ENCODE measurements at regions not wholly inside any gene's neighbourhood (a gene's known extent, or its start where the extent isn't known, plus 50 kb on each side); places are given as distances from the start of the nearest gene placed in this dataset.

DNA sequence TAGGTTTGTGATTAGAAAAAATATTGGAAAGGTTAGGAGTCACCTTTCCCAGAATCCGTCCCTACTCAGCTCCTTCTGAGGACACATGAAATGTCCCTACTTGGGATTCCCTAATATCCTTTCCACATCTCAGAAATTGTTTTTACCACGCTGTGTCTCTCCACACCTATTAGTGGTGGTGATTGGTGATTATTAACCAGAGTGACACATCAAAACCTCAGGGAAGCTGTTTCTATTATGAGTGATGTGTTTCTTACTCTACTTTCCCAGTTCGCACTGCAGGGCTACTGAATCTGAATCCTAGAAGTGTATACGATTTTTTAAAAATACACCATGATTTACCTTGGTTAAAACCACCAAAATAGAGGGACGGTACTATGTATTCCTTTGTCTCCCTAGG is 460.8 kb downstream of the TBC1D4 start:
- 80% methylated on average over 5 of the region's 5 CpGs for WGBS, 2 donors (ENCODE audit: low coverage in 1 of 2)
- H3K27ac ChIP-seq, result no peak overlapping the region
- H3K36me3 ChIP-seq, result no peaks in the 10 kb centered on the region
- no peak overlapping the region for H3K4me3 ChIP-seq
- no peaks in the 10 kb centered on the region for H3K4me1 ChIP-seq
- no peaks in the 10 kb centered on the region for H3K27me3 ChIP-seq
- no peak for TF ChIP-seq POLR2AphosphoS5 (IDR thresholded peaks at IDR 0.05)
- TF ChIP-seq POLR2A (IDR thresholded peaks at IDR 0.05), result no peak
- DNase-seq, result no peak
- in situ Hi-C loops (cut with MboI; ENCODE audit: low pct_ligation_motif_present in 1 of 4, low pct_unique_long_range_greater_than_20kb in 1 of 4, low sequenced_read_pairs in 3 of 4) (no loop called here), intact Hi-C loops (cut with DNase I; ENCODE audit: low total_unique reads) (no loop called here)
- H3K9me3 ChIP-seq, result no peaks in the 10 kb centered on the region

DNA sequence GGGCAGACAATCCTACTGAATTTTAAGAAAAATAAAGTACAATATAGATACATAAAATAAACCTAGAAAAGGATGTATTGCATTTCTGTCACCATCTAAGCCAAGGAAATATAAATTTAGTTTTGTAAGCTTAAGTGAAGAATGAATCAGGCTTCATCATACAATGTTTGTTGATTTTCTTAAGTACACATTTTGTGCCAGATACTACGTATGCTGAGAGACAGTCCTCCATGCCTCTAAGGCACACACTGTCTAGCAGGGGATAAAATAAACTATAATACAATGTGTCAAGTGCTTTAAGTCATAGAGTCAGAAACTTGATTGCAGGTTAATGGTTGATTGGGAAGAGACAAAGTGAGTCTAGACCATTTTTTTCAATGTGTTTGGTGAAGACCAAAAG is 465.7 kb downstream of the TBC1D4 start:
- Histone ChIP-seq H3K9me3 (no peaks in the 10 kb centered on the region), H3K27ac (no peak overlapping the region), H3K36me3 (no peaks in the 10 kb centered on the region), H3K4me3 (no peak overlapping the region), H3K27me3 (no peaks in the 10 kb centered on the region), H3K4me1 (no peaks in the 10 kb centered on the region)
- intact Hi-C loops (cut with DNase I; ENCODE audit: low total_unique reads) (no loop called here), in situ Hi-C loops (cut with MboI; ENCODE audit: low pct_ligation_motif_present in 1 of 4, low pct_unique_long_range_greater_than_20kb in 1 of 4, low sequenced_read_pairs in 3 of 4) (no loop called here)
- TF ChIP-seq, protein P1, sequence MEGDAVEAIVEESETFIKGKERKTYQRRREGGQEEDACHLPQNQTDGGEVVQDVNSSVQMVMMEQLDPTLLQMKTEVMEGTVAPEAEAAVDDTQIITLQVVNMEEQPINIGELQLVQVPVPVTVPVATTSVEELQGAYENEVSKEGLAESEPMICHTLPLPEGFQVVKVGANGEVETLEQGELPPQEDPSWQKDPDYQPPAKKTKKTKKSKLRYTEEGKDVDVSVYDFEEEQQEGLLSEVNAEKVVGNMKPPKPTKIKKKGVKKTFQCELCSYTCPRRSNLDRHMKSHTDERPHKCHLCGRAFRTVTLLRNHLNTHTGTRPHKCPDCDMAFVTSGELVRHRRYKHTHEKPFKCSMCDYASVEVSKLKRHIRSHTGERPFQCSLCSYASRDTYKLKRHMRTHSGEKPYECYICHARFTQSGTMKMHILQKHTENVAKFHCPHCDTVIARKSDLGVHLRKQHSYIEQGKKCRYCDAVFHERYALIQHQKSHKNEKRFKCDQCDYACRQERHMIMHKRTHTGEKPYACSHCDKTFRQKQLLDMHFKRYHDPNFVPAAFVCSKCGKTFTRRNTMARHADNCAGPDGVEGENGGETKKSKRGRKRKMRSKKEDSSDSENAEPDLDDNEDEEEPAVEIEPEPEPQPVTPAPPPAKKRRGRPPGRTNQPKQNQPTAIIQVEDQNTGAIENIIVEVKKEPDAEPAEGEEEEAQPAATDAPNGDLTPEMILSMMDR (IDR thresholded peaks at IDR 0.05), result no peak
- TF ChIP-seq EP300 (IDR thresholded peaks at IDR 0.05; ENCODE audit: low read depth) (no peak), POLR2AphosphoS5 (IDR thresholded peaks at IDR 0.05) (no peak), POLR2A (IDR thresholded peaks at IDR 0.05) (no peak)
- WGBS, 2 donors (ENCODE audit: low coverage in 1 of 2), result 64 to 70% methylated on average over 1 of the region's 1 CpG
- no peak for DNase-seq

DNA sequence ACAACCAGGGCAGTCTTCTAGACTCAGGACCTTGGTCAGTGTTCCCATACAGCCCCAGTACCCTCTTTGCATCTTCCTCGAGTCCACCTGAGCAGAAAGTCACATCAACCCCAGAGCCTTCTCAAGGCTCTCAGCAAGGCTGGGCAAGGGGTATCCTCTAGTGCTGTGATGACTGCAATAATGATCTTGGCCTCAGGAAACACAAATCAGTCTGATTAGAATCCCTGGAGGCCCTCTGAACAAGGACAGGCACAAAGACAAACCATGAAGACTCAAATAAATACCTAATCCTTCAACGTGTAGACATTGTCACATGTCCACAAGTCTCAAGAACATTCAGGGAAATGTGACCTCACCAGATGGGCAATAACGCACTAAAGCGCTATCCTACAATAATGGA is 468.2 kb downstream of the TBC1D4 start:
- 76% methylated on average over 4 of the region's 4 CpGs; no CpG with 5 or more reads in 1 of the 2 donors for WGBS, 2 donors (ENCODE audit: low coverage in 1 of 2)
- in situ Hi-C loops (cut with MboI; ENCODE audit: low pct_ligation_motif_present in 1 of 4, low pct_unique_long_range_greater_than_20kb in 1 of 4, low sequenced_read_pairs in 3 of 4) (no loop called here), intact Hi-C loops (cut with DNase I; ENCODE audit: low total_unique reads) (no loop called here)
- H3K27ac ChIP-seq, result no peak overlapping the region
- DNase-seq, result no peak
- H3K36me3 ChIP-seq, result no peaks in the 10 kb centered on the region
- H3K4me1 ChIP-seq, result no peaks in the 10 kb centered on the region
- H3K27me3 ChIP-seq, result no peaks in the 10 kb centered on the region
- H3K4me3 ChIP-seq, result no peak overlapping the region
- TF ChIP-seq, protein P1 (IDR thresholded peaks at IDR 0.05), result no peak
- TF ChIP-seq EP300 (IDR thresholded peaks at IDR 0.05; ENCODE audit: low read depth) (no peak), POLR2A (IDR thresholded peaks at IDR 0.05) (no peak), POLR2AphosphoS5 (IDR thresholded peaks at IDR 0.05) (no peak)
- H3K9me3 ChIP-seq, result no peaks in the 10 kb centered on the region

DNA sequence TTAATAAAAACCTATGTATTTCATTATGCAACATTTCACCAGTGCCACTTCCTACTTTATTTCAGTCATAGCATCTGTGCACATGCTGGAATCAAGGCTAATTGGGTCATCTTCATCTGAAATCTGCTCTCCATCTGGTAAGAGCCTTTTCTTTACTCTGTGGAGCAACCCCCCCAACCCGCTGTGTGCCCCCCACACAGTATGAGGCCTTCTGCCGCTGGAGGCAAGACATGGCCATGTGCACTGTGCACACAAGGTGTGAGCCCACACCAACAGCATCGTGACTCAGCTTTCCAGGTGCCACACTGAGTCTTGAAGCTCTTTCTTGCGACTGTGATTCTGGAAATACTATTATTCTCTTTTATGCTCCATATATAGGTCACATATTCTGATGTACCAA is 471.0 kb downstream of the TBC1D4 start:
- 92% methylated on average over 2 to 4 of the region's 4 CpGs for WGBS, 2 donors (ENCODE audit: low coverage in 1 of 2)
- intact Hi-C loops (cut with DNase I; ENCODE audit: low total_unique reads) (no loop called here), in situ Hi-C loops (cut with MboI; ENCODE audit: low pct_ligation_motif_present in 1 of 4, low pct_unique_long_range_greater_than_20kb in 1 of 4, low sequenced_read_pairs in 3 of 4) (no loop called here)
- H3K36me3 ChIP-seq, result no peaks in the 10 kb centered on the region
- H3K27me3 ChIP-seq, result no peaks in the 10 kb centered on the region
- H3K9me3 ChIP-seq, result no peaks in the 10 kb centered on the region
- H3K4me3 ChIP-seq, result no peak overlapping the region
- DNase-seq, result no peak
- no peaks in the 10 kb centered on the region for H3K4me1 ChIP-seq
- TF ChIP-seq POLR2AphosphoS5 (IDR thresholded peaks at IDR 0.05), result no peak
- no peak overlapping the region for H3K27ac ChIP-seq

DNA sequence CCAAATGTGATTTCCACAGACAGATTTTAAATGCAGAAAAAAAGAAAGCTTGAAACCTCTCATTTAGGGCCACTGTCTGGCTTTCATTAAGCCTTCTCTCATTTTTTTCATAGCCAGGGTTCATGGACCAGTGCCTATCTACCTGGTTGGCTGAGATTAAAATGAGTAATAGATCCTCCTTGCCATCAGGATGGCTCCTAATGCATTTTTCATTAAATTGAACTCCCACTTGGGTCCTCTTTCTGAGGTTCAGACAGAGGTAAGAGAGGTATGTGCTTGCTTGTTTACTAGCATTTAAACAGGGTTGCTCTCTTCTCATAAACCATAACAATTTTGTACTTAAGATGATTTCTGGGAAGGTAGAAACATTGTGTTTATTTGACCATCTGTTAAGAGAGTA is 473.0 kb downstream of the TBC1D4 start:
- no peak overlapping the region for H3K27ac ChIP-seq
- TF ChIP-seq EP300 (IDR thresholded peaks at IDR 0.05; ENCODE audit: low read depth), result no peak
- TF ChIP-seq POLR2AphosphoS5 (IDR thresholded peaks at IDR 0.05), result no peak
- TF ChIP-seq POLR2A (IDR thresholded peaks at IDR 0.05), result no peak
- TF ChIP-seq, protein P1 (IDR thresholded peaks at IDR 0.05), result no peak
- no peaks in the 10 kb centered on the region for H3K9me3 ChIP-seq
- DNase-seq, result no peak
- no peaks in the 10 kb centered on the region for H3K4me1 ChIP-seq
- in situ Hi-C loops (cut with MboI; ENCODE audit: low pct_ligation_motif_present in 1 of 4, low pct_unique_long_range_greater_than_20kb in 1 of 4, low sequenced_read_pairs in 3 of 4), result no loop called here
- H3K36me3 ChIP-seq, result no peaks in the 10 kb centered on the region
- intact Hi-C loops (cut with DNase I; ENCODE audit: low total_unique reads), result no loop called here
- no peaks in the 10 kb centered on the region for H3K27me3 ChIP-seq
- H3K4me3 ChIP-seq, result no peak overlapping the region
